ENCODE measurements at regions not wholly inside any gene's neighbourhood (a gene's known extent, or its start where the extent isn't known, plus 50 kb on each side); places are given as distances from the start of the nearest gene placed in this dataset.

DNA sequence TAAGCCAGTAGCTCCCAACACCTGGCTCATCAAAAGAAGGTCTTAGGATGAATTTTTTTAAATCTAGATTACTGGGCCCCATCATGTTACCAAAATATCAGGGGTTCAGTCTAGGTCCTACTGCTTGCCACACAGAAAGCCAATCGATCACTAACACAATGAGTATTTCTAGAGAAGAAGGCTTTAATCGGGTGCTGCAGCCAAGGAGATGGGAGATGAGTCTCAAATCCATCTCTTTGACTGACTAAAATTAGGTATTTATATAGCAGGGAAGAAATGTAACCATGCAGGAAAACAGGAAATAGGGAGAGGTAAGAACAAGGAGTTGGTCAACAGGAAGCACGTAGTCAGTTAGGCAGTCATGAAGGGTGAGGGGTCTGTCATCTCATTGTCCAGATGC is 288.2 kb downstream of the CEP170 start:
- TF ChIP-seq, protein P1, sequence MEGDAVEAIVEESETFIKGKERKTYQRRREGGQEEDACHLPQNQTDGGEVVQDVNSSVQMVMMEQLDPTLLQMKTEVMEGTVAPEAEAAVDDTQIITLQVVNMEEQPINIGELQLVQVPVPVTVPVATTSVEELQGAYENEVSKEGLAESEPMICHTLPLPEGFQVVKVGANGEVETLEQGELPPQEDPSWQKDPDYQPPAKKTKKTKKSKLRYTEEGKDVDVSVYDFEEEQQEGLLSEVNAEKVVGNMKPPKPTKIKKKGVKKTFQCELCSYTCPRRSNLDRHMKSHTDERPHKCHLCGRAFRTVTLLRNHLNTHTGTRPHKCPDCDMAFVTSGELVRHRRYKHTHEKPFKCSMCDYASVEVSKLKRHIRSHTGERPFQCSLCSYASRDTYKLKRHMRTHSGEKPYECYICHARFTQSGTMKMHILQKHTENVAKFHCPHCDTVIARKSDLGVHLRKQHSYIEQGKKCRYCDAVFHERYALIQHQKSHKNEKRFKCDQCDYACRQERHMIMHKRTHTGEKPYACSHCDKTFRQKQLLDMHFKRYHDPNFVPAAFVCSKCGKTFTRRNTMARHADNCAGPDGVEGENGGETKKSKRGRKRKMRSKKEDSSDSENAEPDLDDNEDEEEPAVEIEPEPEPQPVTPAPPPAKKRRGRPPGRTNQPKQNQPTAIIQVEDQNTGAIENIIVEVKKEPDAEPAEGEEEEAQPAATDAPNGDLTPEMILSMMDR (IDR thresholded peaks at IDR 0.05): no peak
- TF ChIP-seq, protein P2, sequence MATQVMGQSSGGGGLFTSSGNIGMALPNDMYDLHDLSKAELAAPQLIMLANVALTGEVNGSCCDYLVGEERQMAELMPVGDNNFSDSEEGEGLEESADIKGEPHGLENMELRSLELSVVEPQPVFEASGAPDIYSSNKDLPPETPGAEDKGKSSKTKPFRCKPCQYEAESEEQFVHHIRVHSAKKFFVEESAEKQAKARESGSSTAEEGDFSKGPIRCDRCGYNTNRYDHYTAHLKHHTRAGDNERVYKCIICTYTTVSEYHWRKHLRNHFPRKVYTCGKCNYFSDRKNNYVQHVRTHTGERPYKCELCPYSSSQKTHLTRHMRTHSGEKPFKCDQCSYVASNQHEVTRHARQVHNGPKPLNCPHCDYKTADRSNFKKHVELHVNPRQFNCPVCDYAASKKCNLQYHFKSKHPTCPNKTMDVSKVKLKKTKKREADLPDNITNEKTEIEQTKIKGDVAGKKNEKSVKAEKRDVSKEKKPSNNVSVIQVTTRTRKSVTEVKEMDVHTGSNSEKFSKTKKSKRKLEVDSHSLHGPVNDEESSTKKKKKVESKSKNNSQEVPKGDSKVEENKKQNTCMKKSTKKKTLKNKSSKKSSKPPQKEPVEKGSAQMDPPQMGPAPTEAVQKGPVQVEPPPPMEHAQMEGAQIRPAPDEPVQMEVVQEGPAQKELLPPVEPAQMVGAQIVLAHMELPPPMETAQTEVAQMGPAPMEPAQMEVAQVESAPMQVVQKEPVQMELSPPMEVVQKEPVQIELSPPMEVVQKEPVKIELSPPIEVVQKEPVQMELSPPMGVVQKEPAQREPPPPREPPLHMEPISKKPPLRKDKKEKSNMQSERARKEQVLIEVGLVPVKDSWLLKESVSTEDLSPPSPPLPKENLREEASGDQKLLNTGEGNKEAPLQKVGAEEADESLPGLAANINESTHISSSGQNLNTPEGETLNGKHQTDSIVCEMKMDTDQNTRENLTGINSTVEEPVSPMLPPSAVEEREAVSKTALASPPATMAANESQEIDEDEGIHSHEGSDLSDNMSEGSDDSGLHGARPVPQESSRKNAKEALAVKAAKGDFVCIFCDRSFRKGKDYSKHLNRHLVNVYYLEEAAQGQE (IDR thresholded peaks at IDR 0.05; ENCODE audit: insufficient read depth in 1 of 2, low read depth in 2 of 2, low read length in 1 of 2): no peak
- TF ChIP-seq SIN3A (IDR thresholded peaks at IDR 0.05; ENCODE audit: borderline replicate concordance, insufficient read depth, low read depth, low read length) (no peak), TCF7L2 (IDR thresholded peaks at IDR 0.05; ENCODE audit: low read depth, low read length) (no peak), POLR2AphosphoS5 (IDR thresholded peaks at IDR 0.05; ENCODE audit: low read depth, low read length) (no peak)
